ENCODE measurements at regions not wholly inside any gene's neighbourhood (a gene's known extent, or its start where the extent isn't known, plus 50 kb on each side); places are given as distances from the start of the nearest gene placed in this dataset.
A peak's percentile ranks its signal among the peaks of the same experiment; 100 is the strongest.
"Not testable (repeated sequence)": the region's sequence is repeated elsewhere in the genome, so short reads cannot be mapped to it uniquely, and the experiment has no call there.

DNA sequence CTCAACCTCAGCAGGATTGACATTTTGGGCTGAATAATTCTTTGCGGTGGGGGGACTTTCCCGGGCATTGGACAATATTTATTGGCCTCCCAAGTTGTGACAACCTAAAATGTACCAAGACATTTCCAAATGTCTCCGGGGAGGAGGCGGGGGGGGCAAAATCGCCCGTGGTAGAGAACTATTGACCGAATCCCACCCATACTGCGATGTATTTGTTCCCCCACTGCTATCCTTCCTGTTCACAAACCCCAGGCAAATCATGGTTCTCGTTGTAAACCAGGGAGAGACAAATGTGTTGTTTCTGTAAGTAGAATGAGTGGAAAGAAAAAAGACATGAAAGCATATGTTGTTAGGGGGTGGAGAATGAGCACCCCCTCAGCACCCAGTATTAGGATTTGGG is 141.9 kb downstream of the PSAT1 start:
- DNase-seq, result no peak

DNA sequence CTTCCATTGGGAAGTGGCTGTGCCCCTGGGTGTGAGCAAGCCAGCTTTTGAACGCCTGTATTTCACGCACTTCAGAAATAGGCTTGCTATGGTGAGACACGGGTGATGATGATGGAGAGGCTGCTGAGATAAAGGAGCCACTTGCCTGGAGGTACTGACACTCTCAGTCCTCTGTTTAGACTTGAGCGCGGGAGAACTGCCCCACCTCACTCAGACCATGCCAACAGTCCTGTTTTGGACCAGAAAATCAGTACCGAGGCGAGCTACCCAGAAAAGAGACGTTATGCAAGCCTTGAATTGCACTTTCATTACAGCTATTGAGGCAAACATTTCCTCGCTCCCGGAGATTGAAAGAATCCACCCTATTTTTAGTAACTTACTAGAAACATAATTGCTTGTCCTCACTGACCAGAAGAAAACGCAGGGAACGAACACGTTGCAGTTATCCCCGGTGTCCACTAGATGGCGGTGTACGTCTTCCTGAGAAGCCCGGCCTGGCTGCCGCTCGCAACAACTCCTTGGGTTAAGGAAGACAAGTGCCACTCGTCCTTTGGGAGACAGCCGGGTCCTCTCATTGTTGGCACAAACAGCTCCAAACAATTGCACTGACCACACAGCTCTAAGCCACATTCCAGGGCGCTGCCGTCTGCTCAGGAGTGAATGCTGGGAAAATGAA is 142.4 kb downstream of the PSAT1 start:
- DNase-seq, result peak; percentile 89

DNA sequence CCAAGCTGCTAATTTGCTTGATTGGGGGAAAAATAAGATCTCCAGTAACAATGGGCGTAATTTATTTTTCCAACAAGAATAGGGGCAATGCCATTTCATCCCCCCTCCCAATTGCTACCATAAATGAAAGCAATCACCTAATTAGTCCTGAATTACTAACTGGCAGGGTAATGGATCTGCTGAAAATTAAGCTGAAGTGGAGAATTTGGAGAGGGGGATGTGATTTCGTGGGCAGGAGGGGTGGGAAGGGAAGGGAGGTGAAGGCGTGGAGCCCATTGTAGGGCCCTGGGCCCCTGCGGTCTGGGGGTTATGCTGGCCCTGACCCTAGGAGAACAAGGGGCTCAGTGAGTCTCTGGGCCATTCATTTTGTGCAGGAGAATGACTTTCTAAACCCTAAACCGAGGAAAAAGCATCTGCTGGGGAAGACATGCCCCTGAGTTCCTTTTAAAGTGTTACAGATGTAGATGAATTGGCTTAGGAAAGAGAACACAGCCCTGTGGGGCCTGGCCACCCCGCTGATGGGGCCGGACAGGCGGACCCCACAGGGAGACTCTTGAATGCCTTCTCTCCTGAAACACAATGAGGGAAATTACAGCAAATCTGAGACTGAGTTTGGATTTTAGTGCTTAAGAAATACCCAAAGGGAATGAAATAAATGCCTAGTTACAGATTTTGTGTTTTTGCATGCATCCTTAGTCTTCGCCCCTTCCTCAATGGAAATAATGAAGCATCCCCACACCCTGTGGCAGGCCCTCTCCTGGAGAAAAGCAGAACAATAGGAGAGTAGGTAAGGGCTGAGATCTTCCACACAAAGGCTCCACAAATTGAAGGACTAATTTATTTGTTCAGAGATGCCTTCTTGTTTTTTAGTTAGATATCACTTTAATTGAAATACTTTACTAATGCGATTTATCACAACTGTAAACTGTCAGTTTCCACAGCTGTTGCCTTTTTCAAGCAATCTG is 143.2 kb downstream of the PSAT1 start:
- DNase-seq, result peak; percentile 89

DNA sequence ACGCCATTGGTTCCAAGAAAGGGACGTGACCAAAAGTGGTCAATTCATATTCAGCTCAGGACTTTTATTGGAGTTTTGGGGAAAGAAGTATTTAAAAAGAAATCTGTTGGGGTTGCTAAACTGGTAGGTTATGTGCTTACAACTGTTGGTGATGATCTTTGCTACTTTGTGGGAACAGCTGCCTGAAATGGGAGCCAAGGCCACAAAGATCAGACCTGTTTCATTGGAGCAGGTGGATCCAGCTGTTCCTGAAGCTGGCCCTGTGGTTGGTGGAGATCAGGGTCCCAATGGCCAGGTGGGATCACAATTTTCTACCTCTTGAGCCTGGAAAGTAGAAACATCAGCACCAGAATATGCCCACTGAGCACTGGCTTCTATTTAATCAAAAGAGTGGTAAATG is 144.5 kb downstream of the PSAT1 start:
- no peak for DNase-seq

DNA sequence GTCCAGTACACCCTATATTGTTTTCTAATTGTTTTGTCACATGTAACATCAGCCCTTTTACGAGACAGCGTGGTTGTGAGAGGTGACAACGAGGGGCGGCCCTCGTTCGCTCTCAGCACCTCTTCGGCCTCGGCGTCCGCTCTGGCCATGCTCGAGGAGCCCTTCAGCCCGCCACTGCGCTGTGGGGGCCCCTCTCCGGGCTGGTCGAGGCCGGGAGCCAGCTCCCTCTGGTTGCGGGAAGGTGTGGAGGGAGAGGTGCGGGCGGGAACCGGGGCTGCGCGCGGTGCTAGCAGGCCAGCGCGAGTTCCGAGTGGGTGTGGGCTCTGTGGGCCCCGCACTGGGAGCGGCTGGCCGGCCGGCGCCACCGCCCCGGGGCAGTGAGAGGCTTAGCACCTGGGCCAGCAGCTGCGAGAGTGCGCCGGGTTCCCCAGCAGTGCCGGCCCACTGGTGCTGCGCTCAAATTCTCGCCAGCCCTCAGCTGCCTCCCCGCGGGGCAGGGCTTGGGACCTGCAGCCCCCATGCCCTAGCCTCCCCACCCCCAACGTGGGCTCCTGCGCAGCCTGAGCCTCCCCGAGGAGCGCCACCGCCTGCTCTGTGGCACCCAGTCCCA is 145.0 kb downstream of the PSAT1 start:
- DNase-seq, result no peak

DNA sequence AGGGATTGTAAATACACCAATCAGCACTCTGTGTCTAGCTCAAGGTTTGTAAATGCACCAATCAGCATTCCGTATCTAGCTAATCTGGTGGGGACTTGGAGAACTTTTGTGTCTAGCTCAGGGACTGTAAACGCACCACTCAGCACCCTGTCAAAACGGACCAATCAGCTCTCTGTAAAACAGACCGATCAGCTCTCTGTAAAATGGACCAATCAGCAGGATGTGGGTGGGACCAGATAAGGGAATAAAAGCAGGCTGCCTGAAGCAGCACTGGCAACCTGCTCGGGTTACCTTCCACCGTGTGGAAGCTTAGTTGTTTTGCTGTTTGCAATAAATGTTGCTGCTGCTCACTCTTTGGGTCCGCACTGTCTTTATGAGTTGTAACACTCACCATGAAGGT is 145.7 kb downstream of the PSAT1 start:
- not testable (repeated sequence) for DNase-seq

DNA sequence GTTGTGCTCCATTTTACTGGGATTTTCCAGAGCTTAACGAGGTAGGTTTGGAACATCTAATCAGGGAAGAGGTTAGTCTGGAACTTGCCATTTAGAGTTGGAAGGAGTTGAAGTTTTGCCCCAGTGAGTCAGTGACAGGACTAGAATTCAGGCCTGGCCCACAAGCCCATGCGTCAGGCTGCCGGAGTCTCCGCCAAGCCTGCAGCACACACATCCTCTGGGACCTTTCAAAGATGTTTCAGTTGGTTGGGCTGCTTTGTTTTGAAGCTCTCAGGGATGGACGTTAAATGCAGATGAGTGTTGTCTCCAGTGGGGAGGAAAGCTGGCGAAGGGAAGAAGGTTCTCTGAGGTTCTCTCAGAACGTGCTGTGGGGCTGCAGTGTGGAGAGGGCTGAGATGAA is 147.0 kb downstream of the PSAT1 start:
- DNase-seq, result no peak

DNA sequence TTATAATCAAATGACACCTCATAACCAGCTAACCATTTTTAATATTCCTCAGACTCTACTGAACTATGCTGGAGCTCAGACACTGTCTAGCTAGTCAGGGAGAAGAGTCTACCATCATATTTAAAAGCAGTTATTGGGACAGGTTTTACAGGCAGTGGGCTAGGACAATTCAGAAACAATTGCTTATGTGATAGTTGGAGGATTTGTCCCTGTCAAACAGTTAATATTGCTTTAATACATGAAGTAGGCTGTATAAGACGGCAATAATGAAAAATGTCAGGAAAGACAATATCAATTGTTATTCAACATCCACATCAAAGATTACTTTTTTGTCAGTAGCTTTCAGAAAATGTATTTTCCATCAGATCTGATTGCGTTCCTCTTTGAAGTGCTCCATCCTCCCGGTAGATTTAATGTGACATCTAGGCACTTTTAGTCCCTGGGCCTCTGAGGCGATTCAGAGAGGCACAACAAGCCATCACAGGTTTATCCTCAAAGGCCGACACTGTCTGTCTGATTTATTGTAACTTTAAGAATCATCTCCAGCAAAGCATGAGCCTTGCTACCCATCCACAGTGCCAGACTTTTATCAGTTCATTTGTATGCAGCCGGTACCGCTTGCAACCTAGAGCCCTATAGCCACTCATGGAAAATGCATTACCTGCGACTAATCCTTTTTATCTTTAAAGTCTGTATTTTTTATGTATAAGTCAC is 152.2 kb downstream of the PSAT1 start:
- no peak for DNase-seq

DNA sequence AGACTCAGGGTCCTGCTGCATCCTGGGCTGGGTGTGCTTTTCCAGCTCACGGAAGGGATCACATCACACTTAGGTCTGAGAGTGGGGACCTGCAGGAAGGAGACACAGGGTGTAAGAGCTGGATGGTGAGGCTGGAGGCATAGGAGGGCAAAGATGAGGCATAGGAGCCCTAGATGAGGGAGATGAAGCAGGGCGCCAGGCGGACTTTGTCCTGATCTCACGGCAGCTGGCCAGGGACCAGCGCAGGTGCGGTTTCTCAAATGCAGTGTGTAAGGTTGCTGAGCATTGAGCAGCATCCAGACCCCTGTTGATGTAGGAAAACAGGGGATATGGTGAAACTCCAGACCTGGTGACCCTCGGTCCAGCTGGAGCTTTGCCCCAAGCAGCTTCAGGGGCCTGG is 156.5 kb downstream of the PSAT1 start:
- no peak for DNase-seq

DNA sequence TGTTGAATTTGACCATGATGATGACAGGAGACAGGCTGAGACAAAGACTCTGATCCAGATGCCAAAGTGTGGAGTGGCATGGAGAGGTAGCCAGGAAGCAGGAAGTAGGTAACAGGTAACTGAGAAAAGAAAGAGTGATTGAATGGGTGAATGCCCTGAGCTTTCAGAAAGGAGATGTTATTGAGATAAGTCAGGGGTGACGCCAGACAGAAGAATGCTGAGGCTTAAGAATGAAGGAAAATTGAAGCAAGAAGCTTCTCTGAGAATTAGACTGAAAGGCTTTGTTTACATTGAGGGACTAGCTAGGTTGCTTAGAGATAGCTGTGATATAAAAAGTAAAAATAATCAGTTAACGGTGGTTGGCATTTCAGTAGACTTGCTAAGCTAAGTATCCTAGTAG is 165.7 kb downstream of the PSAT1 start:
- DNase-seq, result no peak

DNA sequence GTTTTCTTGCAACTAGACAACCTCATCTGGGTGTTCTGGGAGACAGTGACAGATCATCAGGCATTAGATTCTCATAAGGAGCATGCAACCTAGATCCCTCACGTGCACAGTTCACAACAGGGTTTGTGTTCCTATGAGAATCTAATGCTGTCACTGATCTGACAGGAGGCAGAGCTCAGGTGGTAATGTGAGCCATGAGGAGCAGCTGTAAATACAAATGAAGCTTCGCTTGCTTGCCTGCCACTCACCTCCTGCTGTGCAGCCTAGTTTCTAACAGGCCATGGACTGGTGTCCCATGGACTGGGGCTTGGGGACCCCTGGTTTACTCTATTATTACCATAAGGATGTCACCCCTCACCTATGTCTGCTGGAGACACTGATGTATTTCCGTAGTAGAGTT is 166.8 kb downstream of the PSAT1 start:
- no peak for DNase-seq

DNA sequence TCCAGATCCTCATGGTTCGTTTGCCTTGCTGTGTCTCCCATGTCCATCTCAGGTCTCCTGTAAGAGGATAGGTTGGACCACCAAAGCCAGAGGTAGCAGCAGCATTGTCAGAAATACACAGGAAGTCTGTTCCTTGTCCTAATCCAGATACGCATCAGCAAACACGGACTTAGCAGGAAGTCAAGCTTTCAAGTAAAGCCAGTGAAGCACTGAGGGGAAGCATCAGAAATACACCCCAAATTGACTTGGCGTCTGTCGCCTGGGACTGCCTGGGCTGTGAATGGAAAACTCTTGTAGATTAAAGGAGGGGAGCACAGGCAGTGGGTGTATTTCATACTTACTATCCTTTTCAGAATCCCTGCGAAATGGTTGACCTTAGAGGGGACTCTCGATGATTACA is 171.3 kb downstream of the PSAT1 start:
- DNase-seq, result no peak

DNA sequence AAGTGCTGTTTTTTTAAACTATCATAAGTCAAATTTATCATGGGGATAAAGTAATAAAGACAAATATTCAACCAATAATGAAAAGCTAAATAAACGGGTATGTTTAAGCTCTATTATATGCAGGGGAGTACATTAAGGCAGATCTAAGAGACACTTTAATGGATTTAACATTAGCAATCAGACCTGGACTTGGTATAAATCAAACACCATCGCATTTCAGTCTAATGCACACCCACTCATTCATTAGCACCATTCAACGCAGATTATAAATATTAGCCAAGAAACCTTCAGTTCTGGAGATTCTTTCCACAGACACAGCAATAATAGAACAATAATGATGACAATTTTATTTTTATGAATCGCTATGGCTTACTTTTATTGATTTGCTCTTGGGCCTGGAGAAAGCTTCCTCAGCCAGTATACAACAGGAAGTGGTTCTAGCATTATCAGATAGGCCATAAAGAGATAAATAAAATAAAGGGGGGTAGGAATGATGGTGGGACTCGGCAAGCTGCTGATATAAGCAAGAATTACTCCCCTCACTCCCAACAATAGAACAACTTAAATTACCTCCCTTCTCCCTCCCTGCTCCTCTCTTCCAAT is 172.2 kb downstream of the PSAT1 start:
- DNase-seq, result no peak

DNA sequence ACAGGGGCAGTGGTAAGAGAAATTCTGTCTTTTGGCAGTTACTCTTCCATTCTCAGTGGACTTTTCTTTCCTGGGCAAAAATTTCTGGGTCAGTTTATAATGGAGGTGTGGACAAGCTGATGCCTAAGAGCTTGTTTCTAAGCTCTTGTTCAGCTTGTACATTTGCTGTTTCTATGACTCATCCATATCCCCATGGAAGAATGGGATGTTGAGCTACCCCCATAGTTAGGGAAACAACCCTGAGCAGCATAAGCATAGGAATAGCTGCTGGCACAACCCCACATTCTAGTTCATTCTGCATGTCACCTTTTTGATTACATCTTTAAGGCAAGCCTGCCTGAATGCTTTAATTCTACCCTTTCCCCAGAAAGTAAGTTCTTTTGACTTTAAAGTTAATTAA is 173.3 kb downstream of the PSAT1 start:
- DNase-seq, result no peak

DNA sequence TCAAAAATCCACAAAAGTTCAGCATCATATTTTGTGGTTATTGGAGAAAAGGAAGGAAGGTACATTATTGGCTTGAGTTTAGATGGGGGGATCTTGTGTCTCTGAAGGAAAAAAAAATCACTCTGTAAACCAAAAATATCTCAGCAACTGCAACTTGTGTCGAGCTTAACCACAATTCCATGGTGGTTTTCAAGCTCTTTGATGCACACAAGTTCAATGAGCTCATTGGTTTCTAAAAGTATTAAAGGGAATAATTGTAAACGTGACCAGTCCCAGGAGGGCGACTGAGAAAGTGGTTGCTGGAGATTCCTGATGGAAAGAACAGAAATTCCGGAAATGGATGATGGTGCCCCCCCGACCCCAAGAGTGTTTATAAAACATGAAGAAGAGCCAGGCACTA is 173.8 kb downstream of the PSAT1 start:
- no peak for DNase-seq

DNA sequence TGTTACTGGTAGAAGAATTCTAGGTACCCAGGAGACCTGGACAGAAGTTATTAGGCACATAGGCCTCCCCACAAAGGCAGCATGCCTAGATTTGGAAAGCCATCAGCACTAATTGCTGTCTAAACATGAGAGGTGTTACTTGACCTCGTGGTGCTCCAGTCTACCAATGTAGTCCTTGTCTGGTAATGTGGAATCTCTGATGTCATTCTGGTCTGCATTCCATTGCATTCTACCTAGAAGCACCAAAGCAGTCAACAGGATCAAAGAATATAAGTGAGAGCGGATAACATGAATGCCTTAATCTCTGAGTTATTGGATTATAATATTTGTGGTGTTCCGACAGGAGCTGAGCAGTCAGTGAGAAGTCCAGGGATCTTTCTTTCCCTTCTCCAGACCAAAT is 175.2 kb downstream of the PSAT1 start:
- DNase-seq, result no peak

DNA sequence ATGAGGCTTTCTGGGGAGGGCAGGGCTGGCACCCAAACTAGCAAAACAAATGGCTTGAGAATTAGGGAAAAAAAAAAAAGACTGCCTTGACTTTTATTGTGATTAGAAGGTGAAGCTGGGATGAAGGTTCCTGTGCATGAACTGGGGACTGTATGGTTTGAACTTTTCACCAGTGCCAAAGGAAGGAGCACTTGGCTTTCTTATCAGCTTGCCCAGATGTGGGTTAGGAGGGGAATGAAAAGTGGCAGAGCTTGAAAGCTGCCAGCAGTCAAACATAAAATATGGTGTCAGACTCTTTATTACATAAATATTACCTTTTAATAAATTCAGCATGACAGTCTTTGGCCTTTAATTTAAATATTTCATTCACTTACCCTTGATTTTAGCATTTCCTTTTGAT is 182.5 kb downstream of the PSAT1 start:
- no peak for DNase-seq

DNA sequence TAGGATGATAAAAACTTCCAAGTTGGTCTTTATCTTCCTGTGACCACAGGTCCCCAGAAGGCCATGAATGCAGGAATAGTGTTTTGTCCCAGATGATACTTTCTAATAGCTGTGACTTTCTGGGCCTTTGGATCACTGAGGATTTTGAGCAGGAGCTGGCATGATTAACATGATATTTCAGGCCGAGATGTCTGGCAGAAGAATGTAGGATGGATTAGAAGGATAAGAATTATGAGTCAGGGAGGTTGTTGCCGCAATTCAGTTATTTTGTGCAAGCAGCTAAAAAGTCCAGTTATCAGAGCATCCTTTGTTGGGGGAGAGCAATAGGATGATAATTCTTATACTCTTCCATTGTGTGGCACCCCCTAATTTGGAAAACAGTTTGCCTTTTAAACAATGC is 189.7 kb downstream of the PSAT1 start:
- no peak for DNase-seq

DNA sequence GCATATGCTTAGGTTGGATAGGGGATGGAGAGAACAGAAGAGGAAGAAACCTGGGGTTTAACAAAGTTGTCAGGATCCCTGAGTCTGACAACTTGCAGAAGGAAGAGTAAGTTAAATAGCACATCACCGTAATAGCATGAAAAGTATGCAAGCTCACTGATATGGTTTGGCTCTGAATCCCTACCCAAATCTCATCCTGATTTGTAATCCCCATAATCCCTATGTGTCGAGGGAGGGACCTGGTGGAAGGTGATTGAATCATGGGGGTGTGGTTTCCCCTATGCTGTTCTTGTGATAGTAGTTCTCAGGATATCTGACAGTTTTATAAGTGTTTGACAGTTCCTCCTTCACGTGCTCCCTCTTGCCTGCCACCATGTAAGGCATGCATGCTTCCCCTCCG is 193.3 kb downstream of the PSAT1 start:
- DNase-seq, result no peak

DNA sequence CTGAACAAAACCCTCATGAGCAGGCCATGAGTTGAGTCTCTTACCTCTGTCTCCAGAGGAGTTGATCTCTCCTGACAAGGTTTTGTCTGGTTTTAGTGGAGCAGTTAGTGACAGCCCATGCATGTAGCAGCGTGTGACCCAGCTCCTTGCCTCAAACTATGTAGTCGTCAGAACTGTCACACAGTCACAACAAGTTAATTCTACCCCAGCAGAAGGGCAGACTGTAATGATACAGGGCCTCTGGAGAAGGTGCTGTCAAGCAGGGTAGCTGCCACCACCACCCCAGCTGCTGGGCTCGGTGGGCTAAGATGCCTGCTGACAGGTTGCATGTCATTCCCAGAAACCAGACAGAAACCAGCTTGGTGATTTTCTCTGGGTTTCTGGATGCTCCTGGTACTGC is 194.5 kb downstream of the PSAT1 start:
- no peak for DNase-seq

DNA sequence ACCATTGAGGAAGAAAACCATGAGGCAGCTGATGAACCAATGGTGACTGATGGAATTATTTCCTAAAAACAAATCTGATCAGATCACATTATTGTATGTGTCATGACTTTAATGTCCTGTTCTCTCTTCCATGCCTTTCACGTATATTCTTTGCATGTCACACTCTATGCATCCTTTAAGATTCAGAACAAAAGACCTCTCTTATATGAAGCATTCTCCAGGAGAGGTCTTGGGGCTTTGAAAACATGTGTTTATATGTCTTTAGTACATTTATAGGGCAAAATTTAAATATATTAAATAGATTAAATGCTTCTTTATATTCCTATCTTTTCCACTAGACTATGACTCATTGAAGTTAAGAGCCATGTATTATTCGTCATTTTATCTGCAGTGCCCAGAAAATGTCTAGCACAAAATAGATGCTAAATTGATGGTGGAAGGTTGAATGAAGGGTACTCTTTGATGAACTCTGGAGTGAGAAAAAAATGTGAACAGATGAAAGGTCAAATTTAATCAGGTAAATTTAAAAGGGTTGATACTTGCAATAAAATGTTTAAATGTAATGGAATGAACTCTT is 196.3 kb downstream of the PSAT1 start:
- DNase-seq, result no peak

DNA sequence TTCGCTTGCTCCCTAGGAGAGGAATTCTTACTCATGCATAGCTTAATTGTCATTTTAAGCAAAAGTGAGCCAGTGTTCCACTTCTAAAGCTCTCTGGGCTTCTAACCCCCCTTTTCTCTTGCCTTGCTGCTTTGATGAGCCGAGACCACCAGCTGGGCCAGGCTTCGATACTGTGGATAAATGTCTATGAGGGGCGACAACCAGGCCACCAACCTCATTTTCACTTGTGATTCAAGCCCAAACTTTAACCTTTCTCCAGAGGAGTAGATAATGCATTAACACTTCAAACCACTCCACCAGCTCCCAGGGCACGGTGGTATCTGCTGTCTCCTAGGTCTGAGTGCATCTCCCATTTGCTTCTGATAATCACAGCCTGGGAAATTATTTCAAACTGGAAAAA is 205.6 kb downstream of the PSAT1 start:
- DNase-seq, result no peak

DNA sequence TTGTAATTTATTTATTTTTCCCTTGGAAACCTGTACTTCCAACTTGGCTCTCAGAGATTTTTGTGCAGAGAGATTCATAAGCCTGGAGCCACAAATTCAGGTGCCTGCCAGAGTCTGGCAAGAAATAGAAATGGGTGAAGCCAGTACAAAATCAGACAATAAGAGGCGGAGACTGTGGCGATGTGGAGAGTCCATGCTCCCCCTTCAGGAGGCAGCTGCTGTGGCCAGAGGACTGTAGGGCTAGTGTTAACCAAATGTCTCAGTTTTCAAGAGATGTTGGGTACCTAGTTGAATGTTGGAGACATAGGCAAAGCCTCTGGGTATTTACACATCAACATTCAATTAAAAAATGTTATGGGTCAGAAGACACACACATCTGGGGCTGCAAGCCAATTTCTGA is 208.6 kb downstream of the PSAT1 start:
- DNase-seq, result no peak
